ENCODE measurements at regions not wholly inside any gene's neighbourhood (a gene's known extent, or its start where the extent isn't known, plus 50 kb on each side); places are given as distances from the start of the nearest gene placed in this dataset.

- ChIA-PET POLR2A (no interaction called here), CTCF (no interaction called here)
- TF ChIP-seq ZEB2 (tag by site-specific recombination; IDR thresholded peaks at IDR 0.05) = no peak
- TF ChIP-seq ZBTB20 (tag by site-specific recombination; IDR thresholded peaks at IDR 0.05) = no peak
- no peak for TF ChIP-seq ZNF16 (tag by site-specific recombination; IDR thresholded peaks at IDR 0.05; ENCODE audit: low read depth)
- TF ChIP-seq KLF9 (tag by site-specific recombination; IDR thresholded peaks at IDR 0.05; ENCODE audit: low read depth) = no peak
- TF ChIP-seq FEZF1 (tag by site-specific recombination; IDR thresholded peaks at IDR 0.05) = no peak
- no peak overlapping the region for H3K4me3 ChIP-seq (ENCODE audit: low read depth, low read length)
- H3K27ac ChIP-seq (ENCODE audit: extremely low read depth, low read depth, low read length) = no peak overlapping the region
- no peaks in the 10 kb centered on the region for H3K4me1 ChIP-seq (ENCODE audit: control insufficient read depth, insufficient read depth, low read length)
- no peaks in the 10 kb centered on the region for H3K36me3 ChIP-seq (ENCODE audit: control insufficient read depth in 2 of 2, insufficient read depth in 1 of 2, low read length in 2 of 2)
- no peaks in the 10 kb centered on the region for H3K9me3 ChIP-seq (ENCODE audit: control insufficient read depth, insufficient read depth, low read depth, low read length)
These were observed 155.8 kb downstream of the POM121L12 start for GRCh38 chr7:53191191-53191695.

GRCh38 chr7:53191836-53192443 lies 156.5 kb downstream of the POM121L12 start:
- Histone ChIP-seq H3K36me3 (ENCODE audit: control insufficient read depth in 2 of 2, insufficient read depth in 1 of 2, low read length in 2 of 2) (no peaks in the 10 kb centered on the region), H3K27ac (ENCODE audit: extremely low read depth, low read depth, low read length) (no peak overlapping the region), H3K4me1 (ENCODE audit: control insufficient read depth, insufficient read depth, low read length) (no peaks in the 10 kb centered on the region), H3K9me3 (ENCODE audit: control insufficient read depth, insufficient read depth, low read depth, low read length) (no peaks in the 10 kb centered on the region), H3K4me3 (ENCODE audit: low read depth, low read length) (no peak overlapping the region)
- ChIA-PET POLR2A (no interaction called here), CTCF (no interaction called here)
- TF ChIP-seq ZNF610 (tag by site-specific recombination; IDR thresholded peaks at IDR 0.05; ENCODE audit: borderline replicate concordance) (no peak), ZNF416 (tag by site-specific recombination; IDR thresholded peaks at IDR 0.05) (no peak), ZNF155 (tag by site-specific recombination; IDR thresholded peaks at IDR 0.05) (no peak), KLF7 (tag by site-specific recombination; IDR thresholded peaks at IDR 0.05; ENCODE audit: borderline replicate concordance) (no peak), ZNF354C (tag by site-specific recombination; IDR thresholded peaks at IDR 0.05; ENCODE audit: borderline replicate concordance, low read depth) (no peak), ZNF423 (tag by site-specific recombination; IDR thresholded peaks at IDR 0.05) (no peak), ZNF518A (tag by site-specific recombination; conservative IDR thresholded peaks at IDR 0.05; ENCODE audit: low read depth) (no peak), TCF7L2 (IDR thresholded peaks at IDR 0.05; ENCODE audit: borderline replicate concordance, low read depth, low read length) (no peak), ZNF561 (tag by site-specific recombination; IDR thresholded peaks at IDR 0.05; ENCODE audit: borderline replicate concordance) (no peak), ZNF76 (tag by site-specific recombination; IDR thresholded peaks at IDR 0.05; ENCODE audit: borderline replicate concordance, low read depth) (no peak), OVOL3 (tag by site-specific recombination; IDR thresholded peaks at IDR 0.05) (no peak), PRDM2 (tag by site-specific recombination; IDR thresholded peaks at IDR 0.05; ENCODE audit: borderline replicate concordance) (no peak), ZIC2 (tag by site-specific recombination; IDR thresholded peaks at IDR 0.05) (no peak)
- TF ChIP-seq, protein P1, sequence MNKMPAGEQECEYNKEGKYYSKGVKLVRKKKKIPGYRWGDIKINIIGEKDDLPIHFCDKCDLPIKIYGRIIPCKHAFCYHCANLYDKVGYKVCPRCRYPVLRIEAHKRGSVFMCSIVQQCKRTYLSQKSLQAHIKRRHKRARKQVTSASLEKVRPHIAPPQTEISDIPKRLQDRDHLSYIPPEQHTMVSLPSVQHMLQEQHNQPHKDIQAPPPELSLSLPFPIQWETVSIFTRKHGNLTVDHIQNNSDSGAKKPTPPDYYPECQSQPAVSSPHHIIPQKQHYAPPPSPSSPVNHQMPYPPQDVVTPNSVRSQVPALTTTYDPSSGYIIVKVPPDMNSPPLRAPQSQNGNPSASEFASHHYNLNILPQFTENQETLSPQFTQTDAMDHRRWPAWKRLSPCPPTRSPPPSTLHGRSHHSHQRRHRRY (tag by site-specific recombination; IDR thresholded peaks at IDR 0.05) = no peak
- TF ChIP-seq, protein P2, sequence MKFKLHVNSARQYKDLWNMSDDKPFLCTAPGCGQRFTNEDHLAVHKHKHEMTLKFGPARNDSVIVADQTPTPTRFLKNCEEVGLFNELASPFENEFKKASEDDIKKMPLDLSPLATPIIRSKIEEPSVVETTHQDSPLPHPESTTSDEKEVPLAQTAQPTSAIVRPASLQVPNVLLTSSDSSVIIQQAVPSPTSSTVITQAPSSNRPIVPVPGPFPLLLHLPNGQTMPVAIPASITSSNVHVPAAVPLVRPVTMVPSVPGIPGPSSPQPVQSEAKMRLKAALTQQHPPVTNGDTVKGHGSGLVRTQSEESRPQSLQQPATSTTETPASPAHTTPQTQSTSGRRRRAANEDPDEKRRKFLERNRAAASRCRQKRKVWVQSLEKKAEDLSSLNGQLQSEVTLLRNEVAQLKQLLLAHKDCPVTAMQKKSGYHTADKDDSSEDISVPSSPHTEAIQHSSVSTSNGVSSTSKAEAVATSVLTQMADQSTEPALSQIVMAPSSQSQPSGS (tag by site-specific recombination; IDR thresholded peaks at IDR 0.05; ENCODE audit: low read depth) = no peak
